B cell (primary cell): ENCODE measurements at regions not wholly inside any gene's neighbourhood (a gene's known extent, or its start where the extent isn't known, plus 50 kb on each side); places are given as distances from the start of the nearest gene placed in this dataset.

Experiments
- ATAC-seq: fragments of 200-7000 bp; cut with Tn5 transposase; one replicate; pipeline ENCODE4 v1.10.0; 2021; ENCODE audit warnings: low read depth, mild to moderate bottlenecking, moderate number of reproducible peaks, moderate library complexity
- CTCF ChIA-PET: fragments of 350-600 bp; sonication (Branson Sonifier 250); formaldehyde crosslinking; loops from one replicate; lab custom pipeline; 2021; ENCODE audit warnings: antibody characterized with exemption, inconsistent platforms; lab: Charles Lee
- POLR2A ChIA-PET: fragments of 350-600 bp; sonication (Branson Sonifier 250); formaldehyde crosslinking; loops from one replicate; lab custom pipeline; 2021; ENCODE audit warnings: antibody characterized with exemption; lab: Charles Lee
- DNase-seq: peaks from one replicate; pipeline ENCODE4 v3.0.0; 2013
- H2AFZ ChIP-seq: 2 replicates; pipeline ENCODE4 v1.6.1; 2012; ENCODE audit warnings: mild to moderate bottlenecking, low read depth, low read length; ENCODE audit not compliant: insufficient read depth, poor library complexity, severe bottlenecking
- H3K27ac ChIP-seq, 2 donors: 1 replicate in 1 of 2; 2 replicates in 1 of 2; pipeline ENCODE4 v1.5.1; 2012 to 2013; ENCODE audit warnings: low read length in 2 of 2, mild to moderate bottlenecking in 2 of 2, moderate library complexity in 1 of 2
- H3K27me3 ChIP-seq, 4 experiments: fragments of 200-600 bp in 1 of 4; sonication (generic) in 1 of 4; replicated peaks in 1 of 4; 1 replicate in 2 of 4; 2 replicates in 2 of 4; pipeline versions ENCODE4 v1.6.1 to v1.7.0; 2013 to 2016; ENCODE audit warnings: low read length in 3 of 4, mild to moderate bottlenecking in 2 of 4, mixed read lengths in 1 of 4, moderate library complexity in 1 of 4; ENCODE audit not compliant: insufficient read depth in 4 of 4, control insufficient read depth in 3 of 4; ENCODE audit errors: control extremely low read depth in 1 of 4
- H3K36me3 ChIP-seq, 2 experiments: replicated peaks in 1 of 2; 1 replicate in 1 of 2; 2 replicates in 1 of 2; pipeline versions ENCODE4 v1.6.1 to v1.7.1; 2013; ENCODE audit warnings: low read length in 1 of 2; ENCODE audit not compliant: insufficient read depth in 2 of 2, control insufficient read depth in 1 of 2; ENCODE audit errors: control extremely low read depth in 1 of 2, extremely low read depth in 1 of 2
- H3K4me1 ChIP-seq, 2 donors: fragments of 200-600 bp in 1 of 2; sonication (generic) in 1 of 2; 1 replicate in 1 of 2; 2 replicates in 1 of 2; pipeline versions ENCODE4 v1.5.1 to v1.6.1; 2013 to 2017; ENCODE audit warnings: low read length in 2 of 2; ENCODE audit not compliant: control insufficient read depth in 2 of 2, insufficient read depth in 2 of 2
- H3K4me2 ChIP-seq: replicated peaks from 2 replicates; pipeline ENCODE3; 2012; ENCODE audit warnings: mild to moderate bottlenecking, low read depth, low read length; ENCODE audit not compliant: poor library complexity, severe bottlenecking
- H3K4me3 ChIP-seq, 5 experiments: fragments of 200-600 bp in 1 of 5; sonication (generic) in 1 of 5; 1 replicate in 3 of 5; 2 replicates in 2 of 5; pipeline versions ENCODE4 v1.5.1 to v1.7.0; 2011 to 2016; ENCODE audit warnings: low read length in 4 of 5, mild to moderate bottlenecking in 4 of 5, low read depth in 2 of 5, control low read depth in 1 of 5, moderate library complexity in 1 of 5; ENCODE audit not compliant: insufficient read depth in 1 of 5; ENCODE audit errors: control extremely low read depth in 1 of 5, extremely low read depth in 1 of 5
- H3K79me2 ChIP-seq: fragments of 200-600 bp; sonication (generic); one replicate; pipeline ENCODE4 v1.6.0; 2016; ENCODE audit warnings: low read length; ENCODE audit not compliant: control insufficient read depth, insufficient read depth
- H3K9ac ChIP-seq: fragments of 200-600 bp; sonication (generic); 2 replicates; pipeline ENCODE4 v1.6.1; 2017; ENCODE audit warnings: mild to moderate bottlenecking, low read length, moderate library complexity
- H3K9me3 ChIP-seq, 3 donors: one replicate each; pipeline versions ENCODE4 v1.6.1 to v1.7.1; 2013; ENCODE audit warnings: low read length in 2 of 3; ENCODE audit not compliant: control insufficient read depth in 2 of 3, insufficient read depth in 1 of 3; ENCODE audit errors: control extremely low read depth in 1 of 3
- H4K20me1 ChIP-seq: 2 replicates; pipeline ENCODE4 v1.6.0; 2012; ENCODE audit warnings: mild to moderate bottlenecking, low read length; ENCODE audit not compliant: insufficient read depth, control insufficient read depth, poor library complexity, severe bottlenecking
- H3K27ac Mint-ChIP-seq: one replicate; pipeline ENCODE4 v1.8.0; 2021; ENCODE audit warnings: mixed read lengths
- H3K27me3 Mint-ChIP-seq: one replicate; pipeline ENCODE4 v1.8.0; 2021; ENCODE audit warnings: mixed read lengths
- H3K4me1 Mint-ChIP-seq: one replicate; pipeline ENCODE4 v1.8.0; 2021; ENCODE audit warnings: mixed read lengths
- H3K4me3 Mint-ChIP-seq: one replicate; pipeline ENCODE4 v1.8.0; 2021; ENCODE audit warnings: mixed read lengths
- H3K9me3 Mint-ChIP-seq: one replicate; pipeline ENCODE4 v1.8.0; 2022; ENCODE audit warnings: mixed read lengths; ENCODE audit not compliant: insufficient read depth
- EZH2 ChIP-seq: IDR thresholded peaks from 2 replicates; pipeline ENCODE4 v1.6.1; 2012; ENCODE audit warnings: borderline replicate concordance, low read depth, mild to moderate bottlenecking, moderate library complexity, low read length; ENCODE audit not compliant: insufficient read depth, poor library complexity, severe bottlenecking
- WGBS: methylation state at CpG from one replicate; pipeline ENCODE4 v1.1.5; 2013; ENCODE audit warnings: missing lambda C conversion rate; ENCODE audit not compliant: insufficient coverage; 5-methylcytosine and 5-hydroxymethylcytosine counted together
- intact Hi-C: fragments of 100-400 bp; cut with micrococcal nuclease; formaldehyde crosslinking; loops from one replicate; pipeline ENCODE4 v1.10.0; 2022
- TF ChIP-seq, protein P1 (sequence below): fragments of 200-600 bp; IDR thresholded peaks from one replicate; pipeline ENCODE4 v1.8.0; 2022; ENCODE audit warnings: antibody characterized with exemption, mild to moderate bottlenecking

DNA sequence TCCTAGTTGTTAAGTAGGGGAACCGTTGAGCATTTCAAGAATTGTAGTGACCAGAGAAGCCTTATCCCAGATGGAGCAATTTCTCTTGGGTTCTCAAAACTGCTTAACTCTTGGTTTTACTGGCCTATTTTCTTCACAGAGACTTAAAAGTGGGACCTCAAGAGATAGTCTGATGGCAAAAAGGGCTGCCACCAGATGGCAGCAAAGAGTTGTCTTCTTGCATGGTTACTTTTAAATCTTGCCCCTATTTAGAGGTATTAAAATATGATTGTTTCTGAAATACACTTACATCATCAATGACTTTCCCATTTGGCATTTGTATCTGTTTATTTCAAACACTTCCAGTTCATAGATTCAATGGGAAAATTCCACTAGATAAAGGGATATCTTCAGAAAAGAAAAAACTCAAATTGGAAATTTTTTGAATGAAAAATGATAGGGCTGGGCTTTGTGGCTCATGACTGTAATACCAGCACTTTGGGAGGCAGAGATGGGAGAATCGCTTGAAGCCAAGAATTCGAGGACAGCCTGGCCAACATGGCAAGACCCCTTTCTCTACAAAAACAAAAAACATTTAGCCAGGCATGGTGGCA lies 69.9 kb upstream of the CNTN1 start:
- 55% methylated on average over 2 of the region's 3 CpGs for WGBS
- peaks cover 10% of the 10 kb centered on the region for H3K27me3 Mint-ChIP-seq

GRCh38 chr12:40632171-40632570 lies 60.1 kb upstream of the CNTN1 start:
- no peaks in the 10 kb centered on the region for H3K79me2 ChIP-seq
- no peak overlapping the region for H3K27ac ChIP-seq
- H3K36me3 ChIP-seq = no peaks in the 10 kb centered on the region
- H2AFZ ChIP-seq = no peak overlapping the region
- no peaks in the 10 kb centered on the region for H4K20me1 ChIP-seq
- H3K27me3 ChIP-seq = no peaks in the 10 kb centered on the region
- Mint-ChIP-seq H3K4me3 (no peak overlapping the region), H3K27ac (no peak overlapping the region), H3K9me3 (no peaks in the 10 kb centered on the region), H3K4me1 (no peaks in the 10 kb centered on the region), H3K27me3 (peaks cover 3% of the 10 kb centered on the region)
- intact Hi-C loops = no loop called here
- H3K4me3 ChIP-seq = no peak overlapping the region
- H3K9me3 ChIP-seq = no peaks in the 10 kb centered on the region
- DNase-seq = no peak
- H3K9ac ChIP-seq = no peak overlapping the region
- no peaks in the 10 kb centered on the region for H3K4me1 ChIP-seq
- no peak overlapping the region for H3K4me2 ChIP-seq
- ATAC-seq = no peak
- TF ChIP-seq, protein P1, sequence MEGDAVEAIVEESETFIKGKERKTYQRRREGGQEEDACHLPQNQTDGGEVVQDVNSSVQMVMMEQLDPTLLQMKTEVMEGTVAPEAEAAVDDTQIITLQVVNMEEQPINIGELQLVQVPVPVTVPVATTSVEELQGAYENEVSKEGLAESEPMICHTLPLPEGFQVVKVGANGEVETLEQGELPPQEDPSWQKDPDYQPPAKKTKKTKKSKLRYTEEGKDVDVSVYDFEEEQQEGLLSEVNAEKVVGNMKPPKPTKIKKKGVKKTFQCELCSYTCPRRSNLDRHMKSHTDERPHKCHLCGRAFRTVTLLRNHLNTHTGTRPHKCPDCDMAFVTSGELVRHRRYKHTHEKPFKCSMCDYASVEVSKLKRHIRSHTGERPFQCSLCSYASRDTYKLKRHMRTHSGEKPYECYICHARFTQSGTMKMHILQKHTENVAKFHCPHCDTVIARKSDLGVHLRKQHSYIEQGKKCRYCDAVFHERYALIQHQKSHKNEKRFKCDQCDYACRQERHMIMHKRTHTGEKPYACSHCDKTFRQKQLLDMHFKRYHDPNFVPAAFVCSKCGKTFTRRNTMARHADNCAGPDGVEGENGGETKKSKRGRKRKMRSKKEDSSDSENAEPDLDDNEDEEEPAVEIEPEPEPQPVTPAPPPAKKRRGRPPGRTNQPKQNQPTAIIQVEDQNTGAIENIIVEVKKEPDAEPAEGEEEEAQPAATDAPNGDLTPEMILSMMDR = no peak
- no peak for TF ChIP-seq EZH2
- ChIA-PET POLR2A (no interaction called here), CTCF (no interaction called here)

More for the DNA sequence above, 69.9 kb upstream of the CNTN1 start:
- H3K4me2 ChIP-seq = no peak overlapping the region
- no peaks in the 10 kb centered on the region for H3K9me3 ChIP-seq
- ATAC-seq (no peak), DNase-seq (peak; percentile 35)
- H3K4me1 ChIP-seq = no peaks in the 10 kb centered on the region
- H2AFZ ChIP-seq = no peak overlapping the region
- no peak overlapping the region for H3K4me3 ChIP-seq
- TF ChIP-seq, protein P1 = peak; percentile 81
- no peak for TF ChIP-seq EZH2
- no peak overlapping the region for H3K9ac ChIP-seq
- H3K4me1 Mint-ChIP-seq = no peaks in the 10 kb centered on the region
- no peak overlapping the region for H3K27ac Mint-ChIP-seq
- no peaks in the 10 kb centered on the region for H3K27me3 ChIP-seq
- no peaks in the 10 kb centered on the region for H3K9me3 Mint-ChIP-seq
- H3K27ac ChIP-seq = no peak overlapping the region
- no peaks in the 10 kb centered on the region for H4K20me1 ChIP-seq
- ChIA-PET POLR2A (no interaction called here), CTCF (interaction anchor here (0.6 to 1.4 kb wide), 4 partner anchors 9 to 1750 kb away, joined by 3 to 4 read pairs (median 3); no protein-coding TSS in a partner anchor)
- H3K79me2 ChIP-seq = no peaks in the 10 kb centered on the region
- H3K4me3 Mint-ChIP-seq = no peak overlapping the region
- intact Hi-C loops = loop anchor here (2.0 kb wide), 1 partner anchor 298 kb away; no protein-coding TSS in a partner anchor
- no peaks in the 10 kb centered on the region for H3K36me3 ChIP-seq
